D721Med (cell line): ENCODE measurements at regions not wholly inside any gene's neighbourhood (a gene's known extent, or its start where the extent isn't known, plus 50 kb on each side); places are given as distances from the start of the nearest gene placed in this dataset.

Experiments used
- DNase-seq: peaks from one replicate; pipeline ENCODE4 v3.0.0; 2011; ENCODE audit warnings: low spot score; ENCODE audit not compliant: insufficient read length
- FAIRE-seq: peaks from 2 replicates; lab custom pipeline; 2011; peaks lifted over from hg19 to GRCh38; lab: Jason Lieb, UNC
- TF ChIP-seq, protein P1 (sequence below): IDR thresholded peaks from 2 replicates; pipeline ENCODE4 v1.5.1; 2012; ENCODE audit warnings: mild to moderate bottlenecking, control low read depth; ENCODE audit not compliant: insufficient read depth; ENCODE audit errors: missing control alignments

DNA sequence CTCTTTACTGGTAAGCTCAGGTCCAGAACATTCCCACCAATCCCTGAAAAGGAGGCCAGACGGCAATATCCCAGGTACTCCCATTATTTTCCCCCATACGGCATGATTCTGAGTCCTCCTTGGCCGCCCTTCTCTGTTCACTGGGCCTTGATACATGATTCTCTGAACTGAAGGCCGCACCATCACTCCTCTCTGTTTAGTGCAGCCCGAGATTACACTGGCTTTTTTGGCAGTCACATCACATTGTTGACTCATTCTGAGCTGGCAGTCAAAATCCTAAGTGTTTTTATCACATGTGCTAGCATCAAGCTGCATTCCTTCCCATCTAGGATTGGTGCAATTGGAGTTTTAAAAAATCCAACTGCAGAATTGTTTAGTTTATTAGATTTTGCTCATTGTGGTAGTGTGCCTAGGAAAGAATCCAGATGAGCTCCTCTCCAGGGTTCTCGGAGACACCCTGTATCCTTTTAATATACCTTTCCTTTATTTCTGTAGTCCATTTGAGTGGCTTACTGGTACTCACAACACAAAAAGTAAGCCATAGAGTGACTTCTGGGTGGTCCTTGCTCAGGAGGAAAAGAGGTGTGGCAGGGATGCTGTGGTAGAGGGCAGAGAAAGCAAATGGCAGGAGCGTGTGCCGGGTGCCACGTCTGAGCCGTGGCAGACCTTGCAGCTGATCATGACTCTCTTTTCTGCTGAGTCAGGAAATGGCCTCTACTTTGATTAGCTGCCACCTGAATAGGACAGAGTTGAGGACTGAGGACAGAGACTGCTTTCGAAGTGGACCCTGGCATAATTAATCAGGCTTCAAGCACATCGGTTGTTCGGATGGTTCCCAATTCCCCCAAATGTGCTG, 121.1 kb upstream of the IL12B start:
- no peak for FAIRE-seq
- DNase-seq: no peak
- TF ChIP-seq, protein P1, sequence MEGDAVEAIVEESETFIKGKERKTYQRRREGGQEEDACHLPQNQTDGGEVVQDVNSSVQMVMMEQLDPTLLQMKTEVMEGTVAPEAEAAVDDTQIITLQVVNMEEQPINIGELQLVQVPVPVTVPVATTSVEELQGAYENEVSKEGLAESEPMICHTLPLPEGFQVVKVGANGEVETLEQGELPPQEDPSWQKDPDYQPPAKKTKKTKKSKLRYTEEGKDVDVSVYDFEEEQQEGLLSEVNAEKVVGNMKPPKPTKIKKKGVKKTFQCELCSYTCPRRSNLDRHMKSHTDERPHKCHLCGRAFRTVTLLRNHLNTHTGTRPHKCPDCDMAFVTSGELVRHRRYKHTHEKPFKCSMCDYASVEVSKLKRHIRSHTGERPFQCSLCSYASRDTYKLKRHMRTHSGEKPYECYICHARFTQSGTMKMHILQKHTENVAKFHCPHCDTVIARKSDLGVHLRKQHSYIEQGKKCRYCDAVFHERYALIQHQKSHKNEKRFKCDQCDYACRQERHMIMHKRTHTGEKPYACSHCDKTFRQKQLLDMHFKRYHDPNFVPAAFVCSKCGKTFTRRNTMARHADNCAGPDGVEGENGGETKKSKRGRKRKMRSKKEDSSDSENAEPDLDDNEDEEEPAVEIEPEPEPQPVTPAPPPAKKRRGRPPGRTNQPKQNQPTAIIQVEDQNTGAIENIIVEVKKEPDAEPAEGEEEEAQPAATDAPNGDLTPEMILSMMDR: no peak

DNA sequence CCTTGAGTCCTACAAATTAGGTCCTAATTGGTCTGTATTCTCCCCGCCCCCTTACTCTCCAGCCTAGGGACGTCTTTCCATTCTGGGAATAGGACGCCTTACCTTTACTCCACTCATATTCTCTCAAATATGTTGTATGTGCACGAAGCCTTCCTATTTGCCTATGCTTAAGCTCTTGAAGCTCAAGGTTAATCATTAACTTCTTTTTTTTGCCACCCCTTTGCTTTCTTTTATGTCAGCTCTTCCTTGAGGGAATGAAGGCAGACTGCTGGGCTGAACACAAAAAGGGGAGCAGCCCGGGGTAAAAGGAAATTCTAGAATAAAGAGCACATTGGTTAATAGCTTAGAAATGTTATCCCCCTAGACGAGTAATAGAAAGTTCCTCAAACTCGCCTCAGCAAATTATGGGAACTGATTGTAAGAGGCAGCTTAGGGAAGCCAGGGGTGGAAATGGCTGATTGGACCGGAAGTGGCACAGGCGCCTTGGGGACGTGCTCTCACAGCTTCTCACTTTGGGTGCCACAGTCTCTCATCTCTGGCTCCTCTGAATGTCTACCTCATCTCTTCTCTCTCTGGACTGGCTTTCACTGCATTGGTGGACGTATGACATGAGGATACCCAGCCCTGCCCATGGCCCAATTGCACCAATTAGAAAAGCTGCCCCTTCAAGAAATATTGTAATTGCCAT, 122.3 kb upstream of the IL12B start:
- TF ChIP-seq, protein P1: no peak
- no peak for FAIRE-seq
- DNase-seq: no peak

DNA sequence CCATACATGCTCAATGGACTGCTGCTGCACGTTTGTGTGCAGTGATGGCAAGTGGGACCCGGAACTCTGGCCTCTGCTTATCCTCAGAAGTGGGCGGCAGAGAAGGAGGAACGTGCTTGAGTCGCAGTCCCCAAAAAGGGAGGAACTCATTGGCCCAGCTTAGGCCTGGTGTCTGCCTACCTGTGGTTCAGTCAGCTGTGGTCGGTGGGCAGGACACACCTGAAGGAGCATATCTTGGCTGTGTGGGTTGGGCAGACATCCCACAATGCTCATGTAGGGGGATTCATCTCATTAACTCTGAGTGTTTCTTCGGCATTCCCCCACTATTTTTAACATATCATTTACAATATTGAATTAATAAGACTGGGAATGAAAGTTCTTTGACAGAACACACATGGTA, 122.9 kb upstream of the IL12B start:
- TF ChIP-seq, protein P1: no peak
- DNase-seq (no peak), FAIRE-seq (no peak)

DNA sequence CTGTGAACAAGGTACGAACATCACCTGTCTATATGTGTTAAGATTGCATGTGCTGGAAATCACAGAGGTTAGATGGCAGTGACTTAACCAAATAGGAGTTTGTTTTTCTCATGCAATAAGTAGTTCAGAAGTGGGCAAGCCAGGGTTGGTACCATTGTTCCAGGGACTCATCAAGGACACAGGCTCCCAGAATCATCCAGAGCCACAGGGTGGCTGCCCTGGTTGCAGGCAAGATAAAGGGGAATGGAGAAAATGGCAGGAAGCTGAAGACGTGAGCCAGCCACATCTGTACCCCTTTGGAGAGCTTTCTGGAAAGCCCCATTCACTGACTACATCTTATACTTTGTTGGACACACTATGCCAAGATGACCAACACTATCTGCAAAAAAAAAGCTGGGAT, 126.0 kb upstream of the IL12B start:
- TF ChIP-seq, protein P1: no peak
- DNase-seq: no peak
- no peak for FAIRE-seq

DNA sequence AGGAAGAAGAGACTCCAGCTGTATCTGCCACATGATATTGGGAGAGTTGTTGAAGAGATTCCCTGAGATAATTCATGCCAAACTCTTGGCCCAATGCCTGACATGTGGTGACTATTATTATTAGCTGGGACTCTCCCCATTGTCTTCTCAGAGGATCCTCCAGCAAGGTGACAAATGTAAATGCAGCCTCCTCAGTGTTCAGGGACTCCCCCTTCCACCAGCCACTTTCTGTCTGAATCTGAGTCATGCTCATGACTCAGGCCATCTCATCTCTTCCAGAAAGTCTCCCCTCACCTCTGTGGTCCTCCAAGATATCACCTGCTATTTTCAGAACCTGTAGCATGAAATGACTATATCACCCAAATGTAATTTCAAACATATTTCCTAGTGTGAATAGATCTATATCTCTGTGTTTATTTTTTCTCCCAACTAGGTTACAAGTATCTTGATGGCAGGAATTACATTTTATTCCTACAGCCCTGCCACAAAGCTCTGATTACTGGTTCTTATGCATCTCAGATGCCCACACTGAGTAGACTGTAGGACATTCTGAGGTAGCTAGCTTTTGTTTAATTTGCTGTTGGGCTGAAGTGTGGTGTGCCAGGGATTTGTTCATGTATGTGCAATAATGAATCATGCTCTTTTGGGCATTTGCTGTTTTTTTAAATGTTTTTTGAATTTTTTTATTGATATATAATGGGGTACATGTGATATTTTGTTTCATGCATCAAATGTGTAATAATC, 126.6 kb upstream of the IL12B start:
- TF ChIP-seq, protein P1: no peak
- no peak for FAIRE-seq
- DNase-seq: no peak

DNA sequence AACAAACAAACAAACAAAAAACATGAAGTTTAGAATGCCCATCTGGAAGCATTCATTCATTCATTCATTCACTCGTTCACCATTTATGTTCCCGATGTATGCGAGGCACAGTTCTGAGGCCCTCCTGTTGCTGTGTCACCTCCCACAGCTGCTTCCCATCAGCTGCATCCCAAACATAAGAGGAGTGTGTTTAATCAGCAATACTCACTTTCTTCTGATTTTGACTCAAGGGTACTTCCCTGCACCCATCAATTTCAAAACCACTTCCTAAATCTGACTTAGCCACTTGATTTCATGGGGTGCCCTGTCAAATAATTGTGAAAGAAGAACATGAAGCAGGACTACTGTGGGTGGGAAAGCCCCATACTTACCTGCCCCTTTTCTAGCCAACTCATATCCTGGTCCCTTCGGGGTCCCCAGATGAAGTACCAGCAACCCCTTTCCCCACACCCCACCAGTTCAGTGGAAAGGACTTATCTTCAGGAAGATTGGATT, 128.0 kb upstream of the IL12B start:
- FAIRE-seq (no peak), DNase-seq (no peak)
- TF ChIP-seq, protein P1: no peak
